Gastroesophageal sphincter (tissue), 3 donors: ENCODE measurements at regions not wholly inside any gene's neighbourhood (a gene's known extent, or its start where the extent isn't known, plus 50 kb on each side); places are given as distances from the start of the nearest gene placed in this dataset.

Experiments
- POLR2AphosphoS5 ChIP-seq: sonication (generic); formaldehyde crosslinking; IDR thresholded peaks from one replicate; pipeline ENCODE4 v1.6.1; 2017; ENCODE audit warnings: antibody characterized with exemption
- TF ChIP-seq, protein P1 (sequence below), 4 experiments: fragments of 200-600 bp in 2 of 4; fragments of 450-650 bp in 2 of 4; sonication (generic) in 1 of 4; IDR thresholded peaks; one replicate each; pipeline ENCODE4 v1.5.1; 2017 to 2019; ENCODE audit warnings: antibody characterized with exemption in 4 of 4, mild to moderate bottlenecking in 2 of 4, moderate library complexity in 2 of 4

- TF ChIP-seq, protein P1, sequence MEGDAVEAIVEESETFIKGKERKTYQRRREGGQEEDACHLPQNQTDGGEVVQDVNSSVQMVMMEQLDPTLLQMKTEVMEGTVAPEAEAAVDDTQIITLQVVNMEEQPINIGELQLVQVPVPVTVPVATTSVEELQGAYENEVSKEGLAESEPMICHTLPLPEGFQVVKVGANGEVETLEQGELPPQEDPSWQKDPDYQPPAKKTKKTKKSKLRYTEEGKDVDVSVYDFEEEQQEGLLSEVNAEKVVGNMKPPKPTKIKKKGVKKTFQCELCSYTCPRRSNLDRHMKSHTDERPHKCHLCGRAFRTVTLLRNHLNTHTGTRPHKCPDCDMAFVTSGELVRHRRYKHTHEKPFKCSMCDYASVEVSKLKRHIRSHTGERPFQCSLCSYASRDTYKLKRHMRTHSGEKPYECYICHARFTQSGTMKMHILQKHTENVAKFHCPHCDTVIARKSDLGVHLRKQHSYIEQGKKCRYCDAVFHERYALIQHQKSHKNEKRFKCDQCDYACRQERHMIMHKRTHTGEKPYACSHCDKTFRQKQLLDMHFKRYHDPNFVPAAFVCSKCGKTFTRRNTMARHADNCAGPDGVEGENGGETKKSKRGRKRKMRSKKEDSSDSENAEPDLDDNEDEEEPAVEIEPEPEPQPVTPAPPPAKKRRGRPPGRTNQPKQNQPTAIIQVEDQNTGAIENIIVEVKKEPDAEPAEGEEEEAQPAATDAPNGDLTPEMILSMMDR (IDR thresholded peaks at IDR 0.05): no peak
- TF ChIP-seq POLR2AphosphoS5: no peak
Observed at GRCh38 chr2:107502539-107502938, 324.2 kb upstream of the RGPD4 start.
